ENCODE measurements at regions not wholly inside any gene's neighbourhood (a gene's known extent, or its start where the extent isn't known, plus 50 kb on each side); places are given as distances from the start of the nearest gene placed in this dataset.

GRCh38 chr11:88231894-88232482 lies 56.7 kb upstream of the RAB38 start:
- in situ Hi-C loops (cut with HindIII; ENCODE audit: low sequenced_read_pairs) = no loop called here

- in situ Hi-C loops (cut with HindIII; ENCODE audit: low sequenced_read_pairs) = loop anchor here (5.0 kb wide), 1 partner anchor 63 kb away; no protein-coding TSS in a partner anchor
Measured at GRCh38 chr11:88229303-88229702, 54.1 kb upstream of the RAB38 start.
